ENCODE measurements at regions not wholly inside any gene's neighbourhood (a gene's known extent, or its start where the extent isn't known, plus 50 kb on each side); places are given as distances from the start of the nearest gene placed in this dataset.

DNA sequence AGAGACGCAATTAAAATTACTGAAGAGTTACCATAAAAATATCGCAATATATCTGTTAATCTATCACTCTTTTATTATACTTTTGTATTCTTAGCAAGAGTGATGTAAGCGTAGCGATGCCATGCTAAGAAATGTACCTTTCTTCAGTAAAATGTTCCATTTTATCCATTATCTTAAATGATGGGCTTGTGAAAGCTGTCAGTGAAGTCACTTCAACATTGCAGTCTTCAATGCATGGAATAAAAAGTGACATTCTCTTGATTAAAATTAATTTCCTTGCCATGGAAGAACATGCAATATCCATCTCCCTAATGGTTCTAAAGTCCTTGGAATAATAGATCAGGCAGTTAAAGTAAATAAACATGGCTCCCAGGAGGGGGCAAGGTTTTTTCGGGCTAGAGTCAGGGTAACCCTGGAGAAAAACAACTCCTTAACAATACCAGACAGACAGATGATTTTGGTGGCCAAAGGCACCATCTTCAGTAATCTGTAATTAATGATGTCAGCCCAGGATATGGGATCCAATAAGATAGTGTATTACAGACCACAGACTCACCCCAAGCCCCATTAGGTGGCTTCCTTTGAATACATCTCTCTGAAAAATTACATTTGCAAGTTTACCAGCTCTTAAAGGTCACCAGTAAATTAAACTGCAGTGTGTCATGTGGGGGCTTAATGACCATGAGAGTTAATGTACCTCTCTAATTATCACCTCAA lies 677.1 kb downstream of the DTWD2 start:
- no peak overlapping the region for H2BK120ac ChIP-seq (ENCODE audit: low read depth, low read length, poor library complexity, severe bottlenecking)
- no peak overlapping the region for H3K23ac ChIP-seq (ENCODE audit: insufficient read length, low read depth, low read length)
- no peaks in the 10 kb centered on the region for H3K23me2 ChIP-seq (ENCODE audit: insufficient read length, low read depth, low read length, poor library complexity, severe bottlenecking)
- Mint-ChIP-seq H3K9me3 (no peaks in the 10 kb centered on the region; a peak in 1 of 5 replicates), H3K4me3 (no peak overlapping the region), H3K27ac (no peak overlapping the region), H3K27me3 (ENCODE audit: low read depth) (no peaks in the 10 kb centered on the region), H3K36me3 (ENCODE audit: insufficient read depth in 1 of 3, low read depth in 3 of 3) (no peaks in the 10 kb centered on the region), H3K4me1 (peaks cover 10 to 17% of the 10 kb centered on the region in 2 experiments)
- H2BK12ac ChIP-seq (ENCODE audit: insufficient read length, low read depth, low read length) = no peak overlapping the region
- no peak overlapping the region for H2AK5ac ChIP-seq (ENCODE audit: insufficient read length, low read length)
- no peaks in the 10 kb centered on the region for H3K79me2 ChIP-seq (ENCODE audit: insufficient read depth, low read length)
- no peaks in the 10 kb centered on the region for H3K79me1 ChIP-seq (ENCODE audit: insufficient read depth, low read depth, low read length, poor library complexity, severe bottlenecking)
- H3K27me3 ChIP-seq (ENCODE audit: insufficient read depth, low read length) = no peaks in the 10 kb centered on the region
- no peak overlapping the region for H4K5ac ChIP-seq (ENCODE audit: insufficient read length, low read depth, low read length)
- no peak overlapping the region for H2BK20ac ChIP-seq (ENCODE audit: low read depth, low read length, poor library complexity, severe bottlenecking)
- no peak overlapping the region for H2AFZ ChIP-seq (ENCODE audit: low read length)
- H3K27ac ChIP-seq (ENCODE audit: insufficient read length, low read depth, low read length) = no peak overlapping the region
- WGBS (ENCODE audit: extremely low coverage, insufficient read length, low lambda C conversion rate) = no CpG with 5 or more reads among the region's 5 CpGs
- no peak overlapping the region for H3K14ac ChIP-seq (ENCODE audit: insufficient read depth, low read length)
- H4K8ac ChIP-seq (replicated peaks; ENCODE audit: insufficient read length, low read depth, low read length) = no peak overlapping the region
- TF ChIP-seq CTCF (conservative IDR thresholded peaks at IDR 0.05) = no peak
- no peak overlapping the region for H2BK15ac ChIP-seq (ENCODE audit: low read depth, low read length)
- 0 out of 2 replicates have a peak, but pooled peaks cover 1% of the 10 kb centered on the region for H3K4me1 ChIP-seq (ENCODE audit: insufficient read depth, low read length)
- no peak for DNase-seq
- H3K9me3 ChIP-seq (ENCODE audit: control insufficient read depth, low read depth, low read length) = no peaks in the 10 kb centered on the region
- no peak overlapping the region for H3K9ac ChIP-seq (ENCODE audit: extremely low read depth, insufficient read length, low read length)
- H2BK5ac ChIP-seq (ENCODE audit: insufficient read length, low read length) = no peak overlapping the region
- no peak overlapping the region for H3T11ph ChIP-seq (ENCODE audit: low read length)
- H3K18ac ChIP-seq (ENCODE audit: insufficient read length, low read depth, low read length) = no peak overlapping the region
- H3K4me2 ChIP-seq (ENCODE audit: insufficient read depth, insufficient read length, low read length) = no peak overlapping the region
- no peak overlapping the region for H3K56ac ChIP-seq (ENCODE audit: insufficient read length, low read depth, low read length)
- no peaks in the 10 kb centered on the region for H4K20me1 ChIP-seq (ENCODE audit: control insufficient read depth, insufficient read depth, insufficient read length)
- H4K91ac ChIP-seq (ENCODE audit: insufficient read length, low read depth, low read length) = no peak overlapping the region
- no peak overlapping the region for H3K4ac ChIP-seq (ENCODE audit: low read depth, low read length)
